ENCODE measurements at regions not wholly inside any gene's neighbourhood (a gene's known extent, or its start where the extent isn't known, plus 50 kb on each side); places are given as distances from the start of the nearest gene placed in this dataset.

DNA sequence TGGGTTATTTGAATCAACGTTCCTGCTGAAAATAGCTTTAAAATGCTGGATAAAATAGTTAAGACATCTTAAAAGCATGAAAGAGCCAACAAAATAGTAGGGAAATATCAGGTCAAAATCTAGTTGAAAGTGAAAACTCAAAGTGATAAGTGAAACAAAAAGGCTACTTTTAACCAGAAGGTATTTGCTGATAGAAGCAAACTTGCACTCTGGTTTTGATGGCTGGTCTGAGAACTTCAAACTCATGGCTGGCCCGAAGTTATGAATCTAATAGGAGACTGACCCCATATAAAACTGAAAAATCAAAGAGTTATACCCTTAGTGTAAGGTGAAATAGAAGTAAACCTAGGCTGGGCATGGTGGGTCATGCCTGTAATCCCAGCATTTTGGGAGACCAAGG, 66.3 kb upstream of the HOXC13 start:
- TF ChIP-seq, protein P1, sequence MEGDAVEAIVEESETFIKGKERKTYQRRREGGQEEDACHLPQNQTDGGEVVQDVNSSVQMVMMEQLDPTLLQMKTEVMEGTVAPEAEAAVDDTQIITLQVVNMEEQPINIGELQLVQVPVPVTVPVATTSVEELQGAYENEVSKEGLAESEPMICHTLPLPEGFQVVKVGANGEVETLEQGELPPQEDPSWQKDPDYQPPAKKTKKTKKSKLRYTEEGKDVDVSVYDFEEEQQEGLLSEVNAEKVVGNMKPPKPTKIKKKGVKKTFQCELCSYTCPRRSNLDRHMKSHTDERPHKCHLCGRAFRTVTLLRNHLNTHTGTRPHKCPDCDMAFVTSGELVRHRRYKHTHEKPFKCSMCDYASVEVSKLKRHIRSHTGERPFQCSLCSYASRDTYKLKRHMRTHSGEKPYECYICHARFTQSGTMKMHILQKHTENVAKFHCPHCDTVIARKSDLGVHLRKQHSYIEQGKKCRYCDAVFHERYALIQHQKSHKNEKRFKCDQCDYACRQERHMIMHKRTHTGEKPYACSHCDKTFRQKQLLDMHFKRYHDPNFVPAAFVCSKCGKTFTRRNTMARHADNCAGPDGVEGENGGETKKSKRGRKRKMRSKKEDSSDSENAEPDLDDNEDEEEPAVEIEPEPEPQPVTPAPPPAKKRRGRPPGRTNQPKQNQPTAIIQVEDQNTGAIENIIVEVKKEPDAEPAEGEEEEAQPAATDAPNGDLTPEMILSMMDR (IDR thresholded peaks at IDR 0.05) = no peak
- no peak for TF ChIP-seq EZH2 (IDR thresholded peaks at IDR 0.05)

Measured in neural progenitor cell (in vitro differentiated cells).